GM12878 (cell line): ENCODE measurements at regions not wholly inside any gene's neighbourhood (a gene's known extent, or its start where the extent isn't known, plus 50 kb on each side); places are given as distances from the start of the nearest gene placed in this dataset.

Experiments
- ATAC-seq: fragments of 200-7000 bp; cut with Tn5 transposase; 3 replicates; pipeline ENCODE4 v1.9.1; 2020; ENCODE audit warnings: mild to moderate bottlenecking, moderate library complexity
- BruUV-seq: library from RNA; stranded (reverse); fragments of 400-500 nt; replicated peaks from 2 replicates; lab custom pipeline; 2021; lab: Mats Ljungman, UMichigan
- CTCF ChIA-PET: fragments of 300-600 bp; sonication (Branson Sonifier 250); formaldehyde crosslinking; extraction: SDS; loops from one replicate; lab custom pipeline; 2021; ENCODE audit warnings: inconsistent platforms; lab: Yijun Ruan, JAX
- POLR2A ChIA-PET: fragments of 350-600 bp; formaldehyde crosslinking; extraction: SDS; loops from one replicate; lab custom pipeline; 2021; ENCODE audit warnings: inconsistent platforms; lab: Charles Lee
- RAD21 ChIA-PET: fragments of 300-600 bp; sonication (Branson Sonifier 250); formaldehyde crosslinking; loops from one replicate; lab custom pipeline; 2023; ENCODE audit warnings: antibody characterized with exemption; ENCODE audit not compliant: unreplicated experiment; lab: Charles Lee
- SMC1A ChIA-PET: fragments of 300-600 bp; sonication (Branson Sonifier 250); formaldehyde crosslinking; loops from one replicate; lab custom pipeline; 2023; ENCODE audit not compliant: unreplicated experiment, uncharacterized antibody; lab: Charles Lee
- DNase-seq: peaks from one replicate; pipeline ENCODE4 v3.0.0-alpha.2; 2011; ENCODE audit warnings: low read depth, low spot score
- FAIRE-seq: peaks from 3 replicates; lab custom pipeline; 2011; peaks lifted over from hg19 to GRCh38; lab: Jason Lieb, UNC
- H2AFZ ChIP-seq: 2 replicates; pipeline ENCODE4 v1.6.0; 2011; ENCODE audit warnings: low read depth, low read length, control low read depth; ENCODE audit not compliant: control insufficient read depth
- H3K27ac ChIP-seq: 2 replicates; pipeline ENCODE4 v1.5.1; 2011; ENCODE audit warnings: control low read depth; ENCODE audit not compliant: control insufficient read depth, insufficient read depth
- H3K27me3 ChIP-seq, 2 experiments: replicated peaks in 1 of 2; 2 replicates each; pipeline versions ENCODE4 v1.6.0 to v1.6.1; 2011; ENCODE audit warnings: low read length in 1 of 2; ENCODE audit not compliant: control insufficient read depth in 2 of 2, insufficient read depth in 2 of 2
- H3K36me3 ChIP-seq, 2 experiments: 2 replicates each; pipeline ENCODE4 v1.5.1; 2011; ENCODE audit warnings: low read length in 1 of 2; ENCODE audit not compliant: control insufficient read depth in 2 of 2, insufficient read depth in 2 of 2
- H3K4me1 ChIP-seq: 2 replicates; pipeline ENCODE4 v1.6.1; 2011; ENCODE audit warnings: mild to moderate bottlenecking, low read length, moderate library complexity, mixed read lengths; ENCODE audit not compliant: control insufficient read depth, insufficient read depth
- H3K4me2 ChIP-seq: 2 replicates; pipeline ENCODE4 v1.6.0; 2011; ENCODE audit warnings: control low read depth; ENCODE audit not compliant: control insufficient read depth, insufficient read depth
- H3K4me3 ChIP-seq: fragments of 200-600 bp; sonication (generic); 2 replicates; pipeline ENCODE4 v1.5.1; 2016
- H3K79me2 ChIP-seq: 2 replicates; pipeline ENCODE4 v1.6.0; 2011; ENCODE audit warnings: low read length; ENCODE audit not compliant: control insufficient read depth, insufficient read depth
- H3K9ac ChIP-seq: 2 replicates; pipeline ENCODE4 v1.8.0; 2011; ENCODE audit warnings: low read length, control low read depth, mixed read lengths; ENCODE audit not compliant: control insufficient read depth, insufficient read depth
- H3K9me3 ChIP-seq: replicated peaks from 3 replicates; pipeline ENCODE4 v1.5.1; 2011; ENCODE audit warnings: mild to moderate bottlenecking, low read length; ENCODE audit not compliant: control insufficient read depth, insufficient read depth
- H4K20me1 ChIP-seq: 2 replicates; pipeline ENCODE4 v1.6.0; 2011; ENCODE audit not compliant: control insufficient read depth, insufficient read depth
- BHLHE40 ChIP-seq, 2 experiments: fragments of 450-650 bp in 1 of 2; IDR thresholded peaks; 2 replicates each; pipeline ENCODE4 v1.6.1; 2011 to 2017; ENCODE audit warnings: low read depth in 2 of 2, borderline replicate concordance in 1 of 2, improper control_type of control experiment in 1 of 2, low read length in 1 of 2, mild to moderate bottlenecking in 1 of 2
- BMI1 ChIP-seq: fragments of 450-650 bp; IDR thresholded peaks from 2 replicates; pipeline ENCODE4 v1.6.1; 2016; ENCODE audit warnings: mild to moderate bottlenecking, moderate library complexity, borderline replicate concordance
- CEBPZ ChIP-seq: fragments of 150-350 bp; IDR thresholded peaks from 2 replicates; pipeline ENCODE4 v1.6.1; 2016; ENCODE audit warnings: low read depth, low read length
- CHD1 ChIP-seq: IDR thresholded peaks from 2 replicates; pipeline ENCODE4 v1.6.1; 2012; ENCODE audit warnings: low read depth, low read length, improper control_type of control experiment
- EGR1 ChIP-seq, 2 experiments: IDR thresholded peaks; 1 replicate in 1 of 2; 2 replicates in 1 of 2; pipeline ENCODE4 v1.6.1; 2011 to 2012; ENCODE audit warnings: low read depth in 2 of 2, low read length in 2 of 2, borderline replicate concordance in 1 of 2, mild to moderate bottlenecking in 1 of 2, moderate library complexity in 1 of 2
- ELK1 ChIP-seq: IDR thresholded peaks from 2 replicates; pipeline ENCODE4 v1.6.1; 2012; ENCODE audit warnings: low read depth, low read length, improper control_type of control experiment
- HDAC2 ChIP-seq: fragments of 200-600 bp; sonication (generic); IDR thresholded peaks from 2 replicates; pipeline ENCODE4 v1.6.1; 2017
- IKZF1 ChIP-seq: fragments of 450-650 bp; conservative IDR thresholded peaks from 2 replicates; pipeline ENCODE4 v1.6.1; 2017; ENCODE audit warnings: antibody characterized with exemption, mild to moderate bottlenecking
- IKZF2 ChIP-seq, 2 experiments: fragments of 450-650 bp; IDR thresholded peaks; 2 replicates each; pipeline ENCODE4 v1.6.1; 2017; ENCODE audit warnings: mild to moderate bottlenecking in 2 of 2, moderate library complexity in 2 of 2
- KDM1A ChIP-seq: fragments of 200-600 bp; sonication (generic); IDR thresholded peaks from 2 replicates; pipeline ENCODE4 v1.6.1; 2016; ENCODE audit warnings: borderline replicate concordance
- MAX ChIP-seq: IDR thresholded peaks from 2 replicates; pipeline ENCODE4 v1.6.1; 2012; ENCODE audit warnings: low read depth, low read length, improper control_type of control experiment
- MEF2B ChIP-seq: fragments of 450-650 bp; IDR thresholded peaks from 2 replicates; pipeline ENCODE4 v1.6.1; 2018; ENCODE audit warnings: mild to moderate bottlenecking, moderate library complexity; ENCODE audit not compliant: partially characterized antibody, poor library complexity, severe bottlenecking
- MYC ChIP-seq: IDR thresholded peaks from 2 replicates; pipeline ENCODE4 v1.6.1; 2011; ENCODE audit warnings: mild to moderate bottlenecking, low read length, moderate library complexity, inconsistent platforms; ENCODE audit not compliant: insufficient read depth, insufficient replicate concordance, insufficient read length, severe bottlenecking
- RAD51 ChIP-seq: fragments of 450-650 bp; IDR thresholded peaks from 2 replicates; pipeline ENCODE4 v1.6.1; 2016; ENCODE audit warnings: moderate library complexity, mild to moderate bottlenecking, inconsistent platforms
- SIN3A ChIP-seq: IDR thresholded peaks from 2 replicates; pipeline ENCODE4 v1.6.1; 2012; ENCODE audit warnings: low read depth, low read length, improper control_type of control experiment
- SKIL ChIP-seq: fragments of 450-650 bp; IDR thresholded peaks from 2 replicates; pipeline ENCODE4 v1.6.1; 2017; ENCODE audit warnings: mild to moderate bottlenecking, low read depth, inconsistent platforms; ENCODE audit not compliant: poor library complexity, severe bottlenecking
- SPI1 ChIP-seq: IDR thresholded peaks from 2 replicates; pipeline ENCODE4 v1.6.1; 2011; ENCODE audit warnings: low read depth, mild to moderate bottlenecking, low read length, moderate library complexity, borderline replicate concordance; ENCODE audit not compliant: insufficient read depth
- STAT1 ChIP-seq: fragments of 450-650 bp; conservative IDR thresholded peaks from 2 replicates; pipeline ENCODE4 v1.6.1; 2014; ENCODE audit warnings: antibody characterized with exemption, mild to moderate bottlenecking
- WGBS: methylation state at CpG from one replicate; pipeline ENCODE4 v1.1.6; 2016; ENCODE audit warnings: low lambda C conversion rate; ENCODE audit not compliant: insufficient replicate concordance, insufficient coverage; ENCODE audit errors: missing lambda C conversion rate; 5-methylcytosine and 5-hydroxymethylcytosine counted together
- in situ Hi-C: fragments of 300-500 bp; cut with MboI; formaldehyde crosslinking; loops from 9 replicates; pipeline ENCODE4 v1.14.3; 2018; ENCODE audit warnings: mixed read lengths
- intact Hi-C: fragments of 100-400 bp; cut with micrococcal nuclease; formaldehyde crosslinking; loops from one replicate; pipeline ENCODE4 v1.14.2; 2022; ENCODE audit not compliant: unreplicated experiment

GRCh38 chr18:1778496-1779178 is 792.7 kb downstream of the METTL4 start:
- Histone ChIP-seq H3K27ac (no peak overlapping the region), H3K4me1 (no peaks in the 10 kb centered on the region), H3K79me2 (no peaks in the 10 kb centered on the region), H2AFZ (no peak overlapping the region), H4K20me1 (no peaks in the 10 kb centered on the region), H3K4me2 (no peak overlapping the region), H3K9me3 (no peaks in the 10 kb centered on the region), H3K27me3 (no peaks in the 10 kb centered on the region), H3K36me3 (no peaks in the 10 kb centered on the region), H3K9ac (no peak overlapping the region), H3K4me3 (no peak overlapping the region)
- FAIRE-seq (no peak), ATAC-seq (no peak), DNase-seq (no peak)
- ChIA-PET POLR2A (no interaction called here), SMC1A (no interaction called here), RAD21 (no interaction called here), CTCF (no interaction called here)
- no TSS peak for BruUV-seq
- in situ Hi-C loops (no loop called here), intact Hi-C loops (no loop called here)
- 50% methylated on average over 1 of the region's 1 CpG for WGBS
- TF ChIP-seq KDM1A, result no peak
- TF ChIP-seq BHLHE40 (IDR thresholded peaks at IDR 0.05; ENCODE audit: borderline replicate concordance in 1 of 2, low read depth in 2 of 2, low read length in 1 of 2), result no peak
- no peak for TF ChIP-seq SKIL
- TF ChIP-seq SPI1, result no peak
- no peak for TF ChIP-seq SIN3A
- TF ChIP-seq EGR1 (IDR thresholded peaks at IDR 0.05; ENCODE audit: borderline replicate concordance in 1 of 2, low read depth in 2 of 2, low read length in 2 of 2), result no peak
- TF ChIP-seq IKZF1, result no peak
- TF ChIP-seq STAT1, result no peak
- TF ChIP-seq BMI1, result no peak
- TF ChIP-seq HDAC2, result no peak
- no peak for TF ChIP-seq CHD1
- TF ChIP-seq MYC, result no peak
- no peak for TF ChIP-seq ELK1
- TF ChIP-seq RAD51, result no peak
- TF ChIP-seq CEBPZ, result no peak
- TF ChIP-seq IKZF2 (IDR thresholded peaks at IDR 0.05), result no peak
- no peak for TF ChIP-seq MEF2B
- TF ChIP-seq MAX, result no peak
